Progenitor cell of endocrine pancreas (in vitro differentiated cells): ENCODE measurements at regions not wholly inside any gene's neighbourhood (a gene's known extent, or its start where the extent isn't known, plus 50 kb on each side); places are given as distances from the start of the nearest gene placed in this dataset.

Experiments used
- DNase-seq: peaks from one replicate; pipeline ENCODE4 v3.0.0; 2021; ENCODE audit warnings: low spot score; ENCODE audit not compliant: unreplicated experiment
- H3K27ac Mint-ChIP-seq: 2 replicates; pipeline ENCODE4 v1.8.0; 2021; ENCODE audit warnings: mild to moderate bottlenecking, moderate library complexity, mixed read lengths
- H3K27me3 Mint-ChIP-seq: 2 replicates; pipeline ENCODE4 v1.8.0; 2021; ENCODE audit warnings: mixed read lengths
- H3K36me3 Mint-ChIP-seq: 2 replicates; pipeline ENCODE4 v1.8.0; 2022; ENCODE audit warnings: mixed read lengths; ENCODE audit not compliant: insufficient read depth
- H3K4me1 Mint-ChIP-seq: 2 replicates; pipeline ENCODE4 v1.8.0; 2021; ENCODE audit warnings: low read depth, mixed read lengths
- H3K4me3 Mint-ChIP-seq: 2 replicates; pipeline ENCODE4 v1.8.0; 2021; ENCODE audit warnings: low read depth, mild to moderate bottlenecking, moderate library complexity, mixed read lengths
- H3K9me3 Mint-ChIP-seq: 2 replicates; pipeline ENCODE4 v1.8.0; 2021; ENCODE audit warnings: low read depth, mixed read lengths
- TF ChIP-seq, protein P1 (sequence below): fragments of 200-600 bp; sonication (generic); IDR thresholded peaks from one replicate; pipeline ENCODE4 v1.5.0; 2021; ENCODE audit warnings: antibody characterized with exemption, mild to moderate bottlenecking; ENCODE audit not compliant: unreplicated experiment

DNA sequence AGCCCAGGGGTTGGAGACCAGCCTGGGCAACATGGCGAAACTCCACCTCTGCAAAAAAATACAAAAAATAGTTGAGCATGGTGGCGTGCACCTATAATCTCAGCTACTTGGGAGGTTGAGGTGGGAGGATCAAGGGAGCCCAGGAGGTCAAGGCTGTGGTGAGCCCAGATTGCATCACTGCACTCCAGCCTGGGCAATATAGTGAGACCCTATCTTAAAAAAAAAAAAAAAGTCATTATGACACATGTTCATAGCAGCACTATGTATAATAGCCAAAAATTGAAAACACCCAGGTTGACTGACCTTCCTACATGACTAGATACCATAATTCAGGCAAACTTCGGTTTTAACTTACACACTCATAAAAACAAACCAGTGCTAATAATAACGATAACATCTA lies 90.8 kb upstream of the RBPJ start:
- no peaks in the 10 kb centered on the region for H3K9me3 Mint-ChIP-seq
- H3K27me3 Mint-ChIP-seq, result no peaks in the 10 kb centered on the region
- no peak for DNase-seq
- H3K4me1 Mint-ChIP-seq, result peaks cover 20% of the 10 kb centered on the region
- no peaks in the 10 kb centered on the region for H3K36me3 Mint-ChIP-seq
- no peak overlapping the region for H3K27ac Mint-ChIP-seq
- TF ChIP-seq, protein P1, sequence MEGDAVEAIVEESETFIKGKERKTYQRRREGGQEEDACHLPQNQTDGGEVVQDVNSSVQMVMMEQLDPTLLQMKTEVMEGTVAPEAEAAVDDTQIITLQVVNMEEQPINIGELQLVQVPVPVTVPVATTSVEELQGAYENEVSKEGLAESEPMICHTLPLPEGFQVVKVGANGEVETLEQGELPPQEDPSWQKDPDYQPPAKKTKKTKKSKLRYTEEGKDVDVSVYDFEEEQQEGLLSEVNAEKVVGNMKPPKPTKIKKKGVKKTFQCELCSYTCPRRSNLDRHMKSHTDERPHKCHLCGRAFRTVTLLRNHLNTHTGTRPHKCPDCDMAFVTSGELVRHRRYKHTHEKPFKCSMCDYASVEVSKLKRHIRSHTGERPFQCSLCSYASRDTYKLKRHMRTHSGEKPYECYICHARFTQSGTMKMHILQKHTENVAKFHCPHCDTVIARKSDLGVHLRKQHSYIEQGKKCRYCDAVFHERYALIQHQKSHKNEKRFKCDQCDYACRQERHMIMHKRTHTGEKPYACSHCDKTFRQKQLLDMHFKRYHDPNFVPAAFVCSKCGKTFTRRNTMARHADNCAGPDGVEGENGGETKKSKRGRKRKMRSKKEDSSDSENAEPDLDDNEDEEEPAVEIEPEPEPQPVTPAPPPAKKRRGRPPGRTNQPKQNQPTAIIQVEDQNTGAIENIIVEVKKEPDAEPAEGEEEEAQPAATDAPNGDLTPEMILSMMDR, result no peak
- H3K4me3 Mint-ChIP-seq, result no peak overlapping the region

DNA sequence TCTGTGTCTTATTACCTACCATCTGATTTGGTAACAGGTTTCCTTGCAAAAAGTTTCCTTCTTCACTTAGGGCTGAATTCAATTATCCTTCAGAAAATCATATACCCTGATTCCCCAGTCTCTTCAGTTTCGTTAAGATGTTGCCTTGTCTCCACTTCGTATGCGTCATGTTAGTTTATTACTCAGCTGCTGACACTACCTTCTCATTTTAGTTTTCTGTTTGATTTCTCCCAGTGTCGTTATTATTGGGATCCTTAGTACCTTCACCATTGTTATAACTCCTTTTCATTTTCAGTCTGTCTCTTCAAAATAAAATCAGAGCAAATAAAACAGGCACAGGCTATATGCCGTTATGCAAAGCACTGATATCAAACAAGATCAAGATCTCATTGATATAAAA lies 87.5 kb upstream of the RBPJ start:
- TF ChIP-seq, protein P1, result no peak
- Mint-ChIP-seq H3K27me3 (no peaks in the 10 kb centered on the region), H3K4me1 (peaks cover 13% of the 10 kb centered on the region), H3K4me3 (no peak overlapping the region), H3K27ac (no peak overlapping the region), H3K9me3 (no peaks in the 10 kb centered on the region), H3K36me3 (no peaks in the 10 kb centered on the region)
- no peak for DNase-seq

DNA sequence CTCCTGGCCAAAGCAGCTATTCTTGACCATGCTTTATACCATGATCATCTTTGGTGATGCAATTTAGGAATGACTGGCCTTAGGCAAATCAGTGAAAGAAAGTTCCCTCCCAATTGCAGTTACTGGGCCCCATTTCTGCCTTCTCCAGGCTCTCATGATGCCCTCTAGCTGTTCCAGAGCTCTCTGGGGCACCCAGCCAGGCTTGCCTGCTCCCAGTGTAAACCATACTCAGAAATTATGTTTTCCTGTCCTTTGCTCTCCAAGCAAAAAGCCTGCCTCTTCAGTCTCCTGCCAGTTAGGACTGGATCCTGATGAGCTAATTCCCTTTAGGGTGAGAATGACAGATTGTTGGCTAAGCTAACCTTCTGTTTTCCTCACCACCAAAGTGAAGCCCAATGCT lies 85.3 kb upstream of the RBPJ start:
- H3K27me3 Mint-ChIP-seq, result no peaks in the 10 kb centered on the region
- H3K4me1 Mint-ChIP-seq, result peaks cover 33% of the 10 kb centered on the region
- TF ChIP-seq, protein P1, result no peak
- DNase-seq, result no peak
- H3K4me3 Mint-ChIP-seq, result no peak overlapping the region
- no peaks in the 10 kb centered on the region for H3K9me3 Mint-ChIP-seq
- no peaks in the 10 kb centered on the region for H3K36me3 Mint-ChIP-seq
- no peak overlapping the region for H3K27ac Mint-ChIP-seq

DNA sequence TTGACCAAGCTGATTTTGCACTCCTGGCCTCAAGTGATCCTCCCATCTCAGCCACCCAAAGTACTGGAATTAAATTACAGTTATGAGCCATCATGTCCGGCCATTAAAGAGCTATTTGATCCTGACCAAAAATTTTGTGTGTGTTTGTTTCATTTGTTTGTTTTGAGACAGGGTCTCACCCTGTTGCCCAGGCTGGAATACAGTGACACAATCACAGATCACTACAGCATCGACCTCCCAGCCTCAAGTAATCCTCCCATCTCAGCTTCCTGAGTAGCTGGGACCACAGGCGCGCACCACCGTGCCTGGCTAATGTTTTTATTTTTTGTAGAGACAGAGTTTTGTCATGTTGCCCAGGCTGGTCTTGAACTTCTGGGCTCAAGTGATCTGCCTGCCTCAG lies 82.9 kb upstream of the RBPJ start:
- H3K27ac Mint-ChIP-seq, result peak overlapping the region; percentile 94
- H3K9me3 Mint-ChIP-seq, result no peaks in the 10 kb centered on the region
- H3K27me3 Mint-ChIP-seq, result no peaks in the 10 kb centered on the region
- peak overlapping the region; percentile 56 for H3K4me3 Mint-ChIP-seq
- TF ChIP-seq, protein P1, result no peak
- no peak for DNase-seq
- no peaks in the 10 kb centered on the region for H3K36me3 Mint-ChIP-seq
- H3K4me1 Mint-ChIP-seq, result peaks cover 29% of the 10 kb centered on the region

DNA sequence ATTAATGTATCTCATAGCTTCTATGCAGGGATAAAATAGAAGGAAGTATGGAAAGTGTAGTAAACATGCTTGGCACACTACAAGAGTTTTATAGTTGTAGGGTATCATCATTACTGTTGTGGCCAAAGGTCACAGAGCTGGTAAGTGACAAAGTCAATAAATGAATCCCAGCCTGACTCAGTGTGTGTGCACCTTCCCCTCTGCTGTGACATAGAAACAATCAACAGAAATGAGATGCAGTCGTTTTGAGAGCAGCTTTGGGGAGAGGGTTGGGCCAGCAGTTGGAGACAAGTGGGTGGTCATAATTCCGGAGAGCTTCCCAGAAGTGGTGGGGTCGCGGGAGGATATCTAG lies 82.4 kb upstream of the RBPJ start:
- Mint-ChIP-seq H3K4me3 (peak overlapping the region; percentile 56), H3K27ac (peak overlapping the region; percentile 94), H3K9me3 (no peaks in the 10 kb centered on the region), H3K36me3 (no peaks in the 10 kb centered on the region), H3K4me1 (peaks cover 29% of the 10 kb centered on the region), H3K27me3 (no peaks in the 10 kb centered on the region)
- TF ChIP-seq, protein P1, result no peak
- no peak for DNase-seq
